Hepatocyte (in vitro differentiated cells): ENCODE measurements at regions not wholly inside any gene's neighbourhood (a gene's known extent, or its start where the extent isn't known, plus 50 kb on each side); places are given as distances from the start of the nearest gene placed in this dataset.

Experiments
- DNase-seq: peaks from one replicate; pipeline ENCODE4 v3.0.0-alpha.2; 2016; ENCODE audit warnings: low spot score
- H2AFZ ChIP-seq: fragments of 200-600 bp; sonication (generic); 2 replicates; pipeline ENCODE4 v1.6.0; 2016; ENCODE audit warnings: antibody characterized with exemption, mild to moderate bottlenecking
- H3K27ac ChIP-seq: fragments of 200-600 bp; sonication (generic); 2 replicates; pipeline ENCODE4 v1.5.1; 2016; ENCODE audit warnings: mild to moderate bottlenecking
- H3K27me3 ChIP-seq: fragments of 200-600 bp; sonication (generic); 2 replicates; pipeline ENCODE4 v1.6.1; 2016
- H3K36me3 ChIP-seq: fragments of 200-600 bp; sonication (generic); replicated peaks from 2 replicates; pipeline ENCODE4 v1.5.1; 2016; ENCODE audit warnings: low read depth; ENCODE audit not compliant: insufficient read depth
- H3K4me1 ChIP-seq: fragments of 200-600 bp; sonication (generic); 2 replicates; pipeline ENCODE4 v1.5.1; 2016; ENCODE audit warnings: mild to moderate bottlenecking, moderate library complexity; ENCODE audit not compliant: insufficient read depth
- H3K4me2 ChIP-seq: fragments of 200-600 bp; sonication (generic); 2 replicates; pipeline ENCODE4 v1.6.0; 2016
- H3K4me3 ChIP-seq: fragments of 200-600 bp; sonication (generic); 2 replicates; pipeline ENCODE4 v1.5.1; 2016; ENCODE audit warnings: mild to moderate bottlenecking
- H3K79me2 ChIP-seq: fragments of 200-600 bp; sonication (generic); 2 replicates; pipeline ENCODE4 v1.6.0; 2017; ENCODE audit warnings: mild to moderate bottlenecking
- H3K9me2 ChIP-seq: fragments of 200-600 bp; sonication (generic); replicated peaks from 2 replicates; pipeline ENCODE4 v1.6.0; 2017; ENCODE audit warnings: mild to moderate bottlenecking; ENCODE audit not compliant: insufficient read depth
- H3K9me3 ChIP-seq: fragments of 200-600 bp; sonication (generic); 2 replicates; pipeline ENCODE4 v1.5.1; 2016; ENCODE audit warnings: low read depth, mild to moderate bottlenecking
- H4K20me1 ChIP-seq: fragments of 200-600 bp; sonication (generic); 2 replicates; pipeline ENCODE4 v1.6.0; 2016; ENCODE audit warnings: mild to moderate bottlenecking; ENCODE audit not compliant: insufficient read depth, poor library complexity, severe bottlenecking
- CTCF ChIP-seq: fragments of 200-600 bp; sonication (generic); IDR thresholded peaks from 2 replicates; pipeline ENCODE4 v1.5.1; 2016; ENCODE audit warnings: antibody characterized with exemption, mild to moderate bottlenecking; ENCODE audit not compliant: poor library complexity
- EZH2 ChIP-seq: fragments of 200-600 bp; sonication (generic); IDR thresholded peaks from 2 replicates; pipeline ENCODE4 v1.6.1; 2016; ENCODE audit warnings: antibody characterized with exemption, mild to moderate bottlenecking, borderline replicate concordance
- EZH2phosphoT487 ChIP-seq: fragments of 200-600 bp; sonication (generic); IDR thresholded peaks from one replicate; pipeline ENCODE4 v1.6.1; 2018; ENCODE audit warnings: antibody characterized with exemption, mild to moderate bottlenecking, low read depth, moderate library complexity; ENCODE audit not compliant: unreplicated experiment, severe bottlenecking
- WGBS: methylation state at CpG from one replicate; pipeline ENCODE4 v1.1.6; 2016; ENCODE audit warnings: low lambda C conversion rate; ENCODE audit errors: missing lambda C conversion rate; 5-methylcytosine and 5-hydroxymethylcytosine counted together

- no peaks in the 10 kb centered on the region for H3K4me1 ChIP-seq
Measured at GRCh38 chr5:54672871-54673270, 155.3 kb downstream of the SNX18 start.

GRCh38 chr5:54671681-54672080 lies 154.1 kb downstream of the SNX18 start:
- WGBS = 84% methylated on average over 2 of the region's 2 CpGs
- no peaks in the 10 kb centered on the region for H3K27me3 ChIP-seq
- DNase-seq = no peak
- no peaks in the 10 kb centered on the region for H3K9me2 ChIP-seq
- no peak overlapping the region for H3K4me2 ChIP-seq
- H3K9me3 ChIP-seq = peaks cover 5% of the 10 kb centered on the region
- H3K27ac ChIP-seq = no peak overlapping the region
- TF ChIP-seq EZH2 (no peak), CTCF (no peak), EZH2phosphoT487 (no peak)
- H3K36me3 ChIP-seq = no peaks in the 10 kb centered on the region
- H3K79me2 ChIP-seq = no peaks in the 10 kb centered on the region
- no peaks in the 10 kb centered on the region for H4K20me1 ChIP-seq
- no peaks in the 10 kb centered on the region for H3K4me1 ChIP-seq
- no peak overlapping the region for H2AFZ ChIP-seq
- no peak overlapping the region for H3K4me3 ChIP-seq

More at GRCh38 chr5:54672871-54673270, 155.3 kb downstream of the SNX18 start:
- Histone ChIP-seq H3K4me2 (no peak overlapping the region), H4K20me1 (no peaks in the 10 kb centered on the region), H3K27me3 (no peaks in the 10 kb centered on the region), H3K36me3 (no peaks in the 10 kb centered on the region), H3K79me2 (no peaks in the 10 kb centered on the region), H3K9me2 (no peaks in the 10 kb centered on the region), H3K27ac (no peak overlapping the region), H3K9me3 (peaks cover 5% of the 10 kb centered on the region), H2AFZ (no peak overlapping the region), H3K4me3 (no peak overlapping the region)
- DNase-seq = no peak
- TF ChIP-seq EZH2phosphoT487 (no peak), CTCF (no peak), EZH2 (no peak)

DNA sequence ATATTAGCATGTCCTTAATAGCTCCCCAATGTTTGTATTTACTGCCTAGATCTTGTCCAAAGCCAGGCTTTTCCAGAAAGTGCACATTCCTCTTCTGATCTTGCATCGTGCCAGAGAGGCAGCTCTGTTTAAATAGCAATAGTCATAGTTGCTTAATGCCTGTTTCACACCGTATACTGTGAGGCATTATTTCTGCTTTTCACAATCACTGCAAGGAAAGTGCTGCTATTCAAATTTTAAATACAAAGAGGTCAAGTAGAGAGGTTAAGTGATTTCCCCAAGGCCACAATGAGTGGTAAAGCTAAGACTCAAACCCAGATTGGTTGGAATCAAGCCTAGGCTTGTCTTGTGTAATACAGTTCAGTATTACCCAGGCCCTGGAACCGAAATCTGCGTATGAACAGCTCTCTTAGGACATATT lies 153.6 kb downstream of the SNX18 start:
- peaks cover 5% of the 10 kb centered on the region for H3K9me3 ChIP-seq
- no peaks in the 10 kb centered on the region for H3K36me3 ChIP-seq
- H3K9me2 ChIP-seq = no peaks in the 10 kb centered on the region
- H3K27ac ChIP-seq = no peak overlapping the region
- 78% methylated on average over 4 of the region's 4 CpGs for WGBS
- no peaks in the 10 kb centered on the region for H4K20me1 ChIP-seq
- no peak overlapping the region for H2AFZ ChIP-seq
- no peaks in the 10 kb centered on the region for H3K4me1 ChIP-seq
- no peak for DNase-seq
- H3K27me3 ChIP-seq = no peaks in the 10 kb centered on the region
- no peak overlapping the region for H3K4me2 ChIP-seq
- H3K79me2 ChIP-seq = no peaks in the 10 kb centered on the region
- no peak overlapping the region for H3K4me3 ChIP-seq
- TF ChIP-seq EZH2phosphoT487 (no peak), EZH2 (no peak), CTCF (no peak)

- Histone ChIP-seq H4K20me1 (no peaks in the 10 kb centered on the region), H3K27ac (no peak overlapping the region), H3K9me3 (peaks cover 5% of the 10 kb centered on the region), H3K4me1 (no peaks in the 10 kb centered on the region), H3K9me2 (no peaks in the 10 kb centered on the region), H3K27me3 (no peaks in the 10 kb centered on the region), H3K36me3 (no peaks in the 10 kb centered on the region), H2AFZ (no peak overlapping the region), H3K79me2 (no peaks in the 10 kb centered on the region), H3K4me2 (no peak overlapping the region), H3K4me3 (no peak overlapping the region)
- TF ChIP-seq EZH2phosphoT487 (no peak), EZH2 (no peak), CTCF (no peak)
- no peak for DNase-seq
Measured at GRCh38 chr5:54670281-54670680, 152.7 kb downstream of the SNX18 start.
